ENCODE measurements at regions not wholly inside any gene's neighbourhood (a gene's known extent, or its start where the extent isn't known, plus 50 kb on each side); places are given as distances from the start of the nearest gene placed in this dataset.

GRCh38 chr12:89278862-89279261 lies 73.4 kb downstream of the DUSP6 start:
- TF ChIP-seq CTCF (conservative IDR thresholded peaks at IDR 0.05; ENCODE audit: low read depth, low read length) (no peak), EZH2 (IDR thresholded peaks at IDR 0.05; ENCODE audit: low read length, unreplicated experiment) (no peak), EZH2phosphoT487 (IDR thresholded peaks at IDR 0.05; ENCODE audit: borderline replicate concordance, low read length) (no peak)
